ENCODE measurements at regions not wholly inside any gene's neighbourhood (a gene's known extent, or its start where the extent isn't known, plus 50 kb on each side); places are given as distances from the start of the nearest gene placed in this dataset.

GRCh38 chr10:111999205-111999914 lies 184.2 kb downstream of the GPAM start:
- DNase-seq, result no peak

- DNase-seq, result no peak
Observed at GRCh38 chr10:111999915-112000302, 183.7 kb downstream of the GPAM start.

- DNase-seq, result no peak
Observed at GRCh38 chr10:112000466-112000865, 183.1 kb downstream of the GPAM start.

- no peak for DNase-seq
Observed at GRCh38 chr10:112002206-112002605, 181.4 kb downstream of the GPAM start.

GRCh38 chr10:112004075-112004474 lies 179.5 kb downstream of the GPAM start:
- DNase-seq, result no peak

GRCh38 chr10:112005044-112005443 lies 178.5 kb downstream of the GPAM start:
- DNase-seq, result no peak

GRCh38 chr10:112006407-112006806 lies 177.2 kb downstream of the GPAM start:
- no peak for DNase-seq

GRCh38 chr10:112006831-112007230 lies 176.7 kb downstream of the GPAM start:
- DNase-seq, result no peak

GRCh38 chr10:112022196-112022595 lies 161.4 kb downstream of the GPAM start:
- no peak for DNase-seq

- no peak for DNase-seq
Observed at GRCh38 chr10:112024079-112024478, 159.5 kb downstream of the GPAM start.

- no peak for DNase-seq
Observed at GRCh38 chr10:112025228-112025627, 158.3 kb downstream of the GPAM start.

GRCh38 chr10:112026438-112026837 lies 157.1 kb downstream of the GPAM start:
- no peak for DNase-seq

- no peak for DNase-seq
Observed at GRCh38 chr10:112027731-112028280, 155.8 kb downstream of the GPAM start.

GRCh38 chr10:112030431-112030830 lies 153.1 kb downstream of the GPAM start:
- no peak for DNase-seq

- DNase-seq, result no peak
Observed at GRCh38 chr10:112039823-112040222, 143.7 kb downstream of the GPAM start.

GRCh38 chr10:112040696-112041095 lies 142.9 kb downstream of the GPAM start:
- no peak for DNase-seq

GRCh38 chr10:112045938-112046337 lies 137.6 kb downstream of the GPAM start:
- no peak for DNase-seq

- no peak for DNase-seq
Observed at GRCh38 chr10:112047674-112048073, 135.9 kb downstream of the GPAM start.

GRCh38 chr10:112052166-112052565 lies 131.4 kb downstream of the GPAM start:
- DNase-seq, result no peak

GRCh38 chr10:112053895-112054294 lies 129.7 kb downstream of the GPAM start:
- DNase-seq, result no peak

GRCh38 chr10:112054516-112054915 lies 129.0 kb downstream of the GPAM start:
- DNase-seq, result no peak

- no peak for DNase-seq
Observed at GRCh38 chr10:112057072-112057471, 126.5 kb downstream of the GPAM start.

- DNase-seq, result no peak
Observed at GRCh38 chr10:112059220-112059619, 124.3 kb downstream of the GPAM start.

- no peak for DNase-seq
Observed at GRCh38 chr10:112071596-112072133, 111.9 kb downstream of the GPAM start.

GRCh38 chr10:112078003-112078402 lies 105.6 kb downstream of the GPAM start:
- DNase-seq, result no peak
